NOMO-1 treated with DMSO at 0.1 percent for 48 hours (cell line): ENCODE measurements at regions not wholly inside any gene's neighbourhood (a gene's known extent, or its start where the extent isn't known, plus 50 kb on each side); places are given as distances from the start of the nearest gene placed in this dataset.
A peak's percentile ranks its signal among the peaks of the same experiment; 100 is the strongest.
"Not testable (repeated sequence)": the region's sequence is repeated elsewhere in the genome, so short reads cannot be mapped to it uniquely, and the experiment has no call there.

Experiments used
- DNase-seq: peaks from one replicate; lab custom pipeline; 2025; ENCODE audit not compliant: unreplicated experiment; lab: John Stamatoyannopoulos, UW

DNA sequence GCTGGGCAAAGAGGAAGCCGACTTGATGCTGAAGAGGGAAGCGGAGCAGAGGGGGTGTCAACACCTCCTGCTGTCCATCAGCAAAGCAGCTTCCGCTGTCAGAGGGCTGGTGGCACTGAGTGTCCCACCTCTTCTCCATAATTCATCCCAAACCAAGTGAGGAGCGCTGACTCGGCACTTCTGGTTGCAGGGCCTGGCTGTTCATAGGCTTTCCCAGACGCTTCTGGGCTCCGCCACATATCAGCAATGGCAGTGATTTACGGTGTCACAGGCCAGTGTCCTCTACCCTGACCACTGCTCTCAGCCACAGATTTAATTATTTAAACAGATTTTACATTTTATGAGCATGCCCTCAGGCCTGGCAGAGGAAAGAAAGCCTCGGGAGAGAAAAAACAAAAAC, 70.1 kb upstream of the TENM4 start:
- no peak for DNase-seq

DNA sequence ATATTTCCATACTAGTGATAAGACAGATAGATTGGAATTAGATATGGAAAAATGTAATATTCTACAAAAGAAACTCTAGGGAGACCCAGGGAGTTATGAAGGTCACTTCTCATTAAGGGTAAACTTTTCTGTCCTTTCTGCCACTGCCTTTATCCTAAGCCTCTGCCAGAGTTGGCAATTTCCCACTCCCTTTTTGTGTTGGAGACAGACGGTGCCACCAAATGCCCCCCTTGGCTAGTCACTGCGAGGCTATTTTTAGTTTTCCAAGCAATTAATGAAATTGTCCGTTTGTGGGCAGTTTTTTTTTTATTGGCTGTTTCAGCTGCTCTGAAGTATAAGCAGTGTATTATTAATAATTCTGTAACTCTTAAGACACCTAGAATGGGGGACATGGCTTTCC, 67.6 kb upstream of the TENM4 start:
- DNase-seq = no peak

DNA sequence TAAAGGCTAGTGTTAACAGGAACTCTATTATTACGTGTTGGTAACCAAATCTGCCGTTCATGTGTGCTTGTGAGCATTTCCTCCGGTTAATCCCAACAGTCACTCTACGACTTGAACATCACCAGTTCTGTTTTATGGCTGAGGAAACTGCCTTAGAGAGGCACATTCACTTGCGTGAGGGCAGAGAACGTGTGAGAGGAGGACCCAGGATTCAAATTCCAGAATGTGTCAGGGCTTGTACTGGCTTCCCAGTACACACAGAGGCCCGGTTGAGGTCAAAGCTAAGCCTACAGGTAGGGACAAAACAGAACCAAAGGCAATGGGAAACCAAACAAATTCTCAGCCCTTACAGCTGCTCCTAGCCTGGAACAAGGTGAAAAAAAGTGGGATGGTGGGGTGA, 66.9 kb upstream of the TENM4 start:
- no peak for DNase-seq

DNA sequence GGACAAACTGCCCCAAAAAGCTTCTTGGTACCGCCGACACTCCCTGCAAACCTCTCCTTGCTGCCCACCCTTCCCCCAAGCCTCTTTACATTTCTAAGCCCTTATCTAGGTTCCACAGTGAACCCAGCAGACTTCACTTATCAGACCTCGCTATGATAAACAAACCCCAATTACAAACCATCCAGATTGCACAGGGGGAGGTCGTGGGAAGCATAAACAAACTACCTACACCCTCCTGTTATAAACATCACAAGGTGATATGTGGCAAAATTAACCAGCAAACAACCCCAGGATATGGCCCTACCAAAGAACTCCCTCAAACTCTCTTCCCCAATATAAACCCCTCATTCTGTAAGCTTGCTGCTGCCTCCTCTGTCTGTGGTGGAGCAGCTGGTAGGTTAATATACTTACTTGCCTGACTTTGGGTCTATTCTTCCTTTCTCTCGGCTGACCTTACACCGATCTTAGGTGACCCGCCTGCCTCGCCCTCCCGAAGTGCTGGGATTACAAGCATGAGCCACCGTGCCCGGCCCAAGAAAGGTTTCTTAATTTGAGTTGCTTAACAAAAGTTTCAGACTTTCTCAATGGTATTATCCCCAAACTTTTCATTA, 66.0 kb upstream of the TENM4 start:
- no peak for DNase-seq

DNA sequence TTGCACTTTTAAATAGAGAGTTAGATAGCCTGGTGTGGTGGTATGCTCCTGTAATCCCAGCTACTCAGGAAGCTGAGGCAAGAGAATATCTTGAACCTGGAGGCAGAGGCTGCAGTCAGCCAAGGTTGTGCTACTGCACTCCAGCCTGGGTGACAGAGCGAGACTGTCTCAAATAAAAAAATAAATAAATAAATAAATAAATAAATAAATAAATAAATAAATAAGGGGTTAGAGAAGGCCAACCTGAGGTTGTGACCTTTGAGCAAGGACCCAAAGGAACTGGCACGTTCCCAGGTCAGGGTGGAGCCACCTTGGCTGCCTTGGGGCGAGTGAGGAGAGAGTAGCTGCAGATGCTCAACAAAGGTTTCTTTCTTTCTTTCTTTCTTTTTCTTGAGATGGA, 65.3 kb upstream of the TENM4 start:
- DNase-seq = no peak

DNA sequence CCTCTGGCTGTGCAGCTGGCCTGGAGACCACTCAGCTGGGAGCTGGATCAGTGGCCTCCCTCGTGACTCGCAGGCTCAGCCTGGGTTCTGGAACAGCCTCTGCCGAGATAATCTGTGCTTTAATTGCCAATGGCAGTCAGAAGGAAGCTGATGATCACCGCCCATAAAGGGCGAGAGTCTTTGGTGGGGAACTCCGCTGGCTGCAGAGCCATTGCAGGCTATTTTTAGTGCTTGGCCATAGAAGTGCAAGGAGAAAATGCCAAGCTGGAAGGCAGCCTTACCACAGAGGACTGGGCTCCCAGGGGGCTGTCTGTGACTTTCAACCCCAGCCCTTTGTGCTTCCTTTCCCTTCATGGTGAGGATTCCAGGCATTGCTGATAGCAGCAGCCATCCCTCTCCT, 62.2 kb upstream of the TENM4 start:
- DNase-seq = no peak

DNA sequence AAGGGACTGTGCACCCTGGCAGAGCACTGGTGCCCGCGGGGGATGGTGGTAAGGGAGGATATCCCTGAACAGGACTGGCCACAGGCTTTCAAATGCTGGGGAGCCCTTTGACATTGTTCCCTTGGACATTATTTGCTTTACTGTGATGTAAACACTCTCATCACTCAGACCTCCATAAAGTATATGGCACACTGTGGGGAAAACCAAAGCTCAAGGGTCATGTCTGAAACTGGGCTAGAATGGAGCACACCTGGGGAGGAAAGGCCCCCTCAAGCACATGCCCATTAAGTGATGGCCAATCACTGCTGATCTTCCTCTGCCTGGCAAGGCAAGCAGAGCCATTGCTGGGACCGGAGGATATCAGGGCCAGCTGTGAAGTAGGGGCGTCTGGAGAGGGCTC, 60.9 kb upstream of the TENM4 start:
- no peak for DNase-seq

DNA sequence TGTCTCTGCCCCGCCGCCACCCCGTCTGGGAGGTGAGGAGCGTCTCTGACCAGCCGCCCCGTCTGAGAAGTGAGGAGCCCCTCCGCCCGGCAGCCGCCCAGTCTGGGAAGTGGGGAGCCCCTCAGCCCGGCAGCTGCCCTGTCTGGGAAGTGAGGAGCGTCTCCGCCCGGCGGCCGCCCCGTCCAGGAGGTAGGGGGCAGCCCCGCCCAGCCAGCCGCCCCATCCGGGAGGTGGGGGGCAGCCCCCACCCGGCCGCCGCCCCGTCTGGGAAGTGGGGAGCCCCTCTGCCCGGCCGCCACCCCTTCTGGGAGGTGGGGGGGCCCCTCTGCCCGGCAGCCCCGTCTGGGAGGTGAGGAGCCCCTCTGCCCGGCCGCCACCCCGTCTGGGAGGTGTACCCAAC, 59.1 kb upstream of the TENM4 start:
- not testable (repeated sequence) for DNase-seq

DNA sequence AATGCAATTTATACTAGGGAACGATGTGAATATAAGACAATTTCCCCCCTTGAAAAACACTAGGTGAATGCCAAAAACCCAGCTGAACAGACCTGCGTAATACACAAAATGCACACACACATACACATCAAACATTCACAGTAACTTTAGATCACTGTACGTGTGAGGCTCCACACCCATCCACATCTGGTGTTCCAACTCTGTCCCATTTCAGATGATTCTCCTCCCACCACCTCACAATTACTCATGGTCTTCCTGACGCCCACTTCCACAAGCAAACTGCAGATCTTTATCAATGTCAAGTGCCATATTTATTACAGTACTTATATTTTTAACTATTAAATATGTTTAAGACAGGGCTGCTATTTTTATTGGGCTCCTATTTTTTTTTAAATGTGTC, 57.8 kb upstream of the TENM4 start:
- DNase-seq = no peak

DNA sequence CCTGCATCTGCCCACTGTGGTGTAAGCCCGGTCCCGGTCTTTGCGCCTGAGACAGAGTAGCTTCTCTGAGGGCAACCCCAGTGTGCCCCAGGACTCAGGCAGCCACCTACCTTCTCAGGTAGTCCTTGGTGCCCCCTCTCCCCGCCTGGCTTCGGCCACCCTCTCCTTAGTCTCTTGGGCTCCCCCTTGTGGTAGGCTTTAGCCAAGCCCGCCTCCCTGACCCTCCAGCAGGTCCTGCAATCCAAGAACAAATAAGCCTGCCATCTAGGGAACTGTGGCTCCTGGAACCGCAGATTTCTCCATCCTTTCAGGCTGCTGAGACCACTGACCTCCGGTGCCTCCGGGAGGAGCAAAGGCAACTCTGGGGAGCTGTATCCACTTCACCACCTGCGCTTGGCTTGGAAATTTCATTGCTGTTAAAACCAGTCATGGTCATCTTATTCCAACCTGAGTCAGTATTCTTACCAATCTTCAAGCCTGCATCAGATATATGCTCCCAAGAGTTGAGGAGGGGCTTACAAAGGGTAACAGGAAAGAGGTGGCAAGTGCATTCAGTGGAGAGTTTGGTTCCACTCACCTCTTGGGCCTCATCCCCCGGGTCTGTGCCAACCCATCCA, 52.8 kb upstream of the TENM4 start:
- peak; percentile 42 for DNase-seq

DNA sequence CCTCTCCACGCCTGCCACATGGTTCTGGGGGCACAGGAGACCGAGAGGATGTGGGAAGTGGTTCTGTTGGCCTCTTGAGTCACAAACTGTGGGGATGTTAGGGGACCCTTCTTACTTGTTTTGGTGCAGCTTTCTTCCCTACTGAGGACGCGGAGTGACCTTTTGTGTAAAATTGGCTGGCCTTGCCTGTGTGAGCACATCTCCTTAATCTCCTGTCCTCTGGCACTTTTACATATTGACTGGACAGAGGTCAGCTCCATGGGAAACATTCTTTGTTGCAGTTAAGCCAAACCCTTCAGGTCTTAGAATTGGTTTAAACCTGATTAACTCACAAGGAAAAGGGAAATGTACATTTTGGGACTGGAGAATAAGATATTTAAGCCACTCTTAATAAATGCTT, 51.2 kb upstream of the TENM4 start:
- DNase-seq = no peak
